AG04450 (cell line): ENCODE measurements at regions not wholly inside any gene's neighbourhood (a gene's known extent, or its start where the extent isn't known, plus 50 kb on each side); places are given as distances from the start of the nearest gene placed in this dataset.

Source experiments
- CTCF ChIA-PET: fragments of 300-600, 350-600 bp; formaldehyde crosslinking; extraction: SDS; loops from one replicate; lab custom pipeline; 2022; ENCODE audit warnings: antibody characterized with exemption, inconsistent platforms; lab: Charles Lee
- POLR2A ChIA-PET: fragments of 350-600 bp; formaldehyde crosslinking; extraction: SDS; loops from one replicate; lab custom pipeline; 2021; ENCODE audit warnings: antibody characterized with exemption, inconsistent platforms; lab: Yijun Ruan, JAX
- DNase-seq: peaks from one replicate; pipeline ENCODE4 v3.0.0-alpha.2; 2011; ENCODE audit warnings: low read depth, low spot score
- H3K27ac ChIP-seq: one replicate; pipeline ENCODE4 v1.5.1; 2012; ENCODE audit warnings: low read depth, low read length, control low read depth
- H3K27me3 ChIP-seq: one replicate; pipeline ENCODE4 v1.6.0; 2012; ENCODE audit warnings: low read length; ENCODE audit not compliant: control insufficient read depth, insufficient read depth
- H3K4me3 ChIP-seq: 2 replicates; pipeline ENCODE4 v1.5.1; 2011; ENCODE audit warnings: mild to moderate bottlenecking, low read depth, low read length, control low read depth
- H3K9me3 ChIP-seq: 2 replicates; pipeline ENCODE4 v1.5.1; 2012; ENCODE audit warnings: low read length; ENCODE audit not compliant: control insufficient read depth, insufficient read depth
- TF ChIP-seq, protein P1 (sequence below): IDR thresholded peaks from 2 replicates; pipeline ENCODE4 v1.5.1; 2011; ENCODE audit warnings: low read depth, low read length, control low read depth, inconsistent platforms

DNA sequence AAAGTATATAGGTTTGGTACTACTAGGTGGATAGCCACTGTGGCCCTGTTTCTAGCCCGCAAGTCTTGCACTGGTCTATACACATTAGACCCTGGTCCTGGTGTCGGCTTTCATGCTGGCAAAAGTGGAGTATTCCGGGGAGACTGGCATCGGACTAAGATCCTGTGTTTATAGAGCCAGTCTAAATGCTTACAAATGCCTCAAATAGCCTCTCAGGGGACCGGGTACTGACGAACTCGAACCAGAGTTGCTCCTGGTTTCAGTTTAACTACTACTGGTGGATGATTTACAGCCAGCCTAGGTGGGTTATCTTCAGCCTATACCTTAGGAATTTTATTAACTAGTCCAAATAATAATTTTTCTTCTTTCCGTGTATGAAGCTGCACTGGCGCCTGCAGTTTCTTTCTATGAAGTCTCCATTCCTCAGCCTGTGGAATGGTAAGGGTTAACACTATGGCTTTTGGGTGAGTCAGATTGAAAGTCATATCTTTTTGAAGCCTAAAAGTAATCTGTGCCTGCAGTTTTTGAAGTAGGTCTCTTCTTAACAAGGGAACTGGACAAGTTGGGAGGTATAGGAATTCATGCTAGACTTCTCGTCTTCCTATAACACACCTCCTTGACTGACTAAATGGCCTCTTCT is 51.3 kb downstream of the OR10H4 start:
- no peaks in the 10 kb centered on the region for H3K27me3 ChIP-seq
- DNase-seq: no peak
- no peak overlapping the region for H3K27ac ChIP-seq
- ChIA-PET POLR2A (no interaction called here), CTCF (interaction anchor here (1.9 kb wide), 1 partner anchor 41 kb away, joined by 9 read pairs; no protein-coding TSS in a partner anchor)
- H3K9me3 ChIP-seq: no peaks in the 10 kb centered on the region
- TF ChIP-seq, protein P1, sequence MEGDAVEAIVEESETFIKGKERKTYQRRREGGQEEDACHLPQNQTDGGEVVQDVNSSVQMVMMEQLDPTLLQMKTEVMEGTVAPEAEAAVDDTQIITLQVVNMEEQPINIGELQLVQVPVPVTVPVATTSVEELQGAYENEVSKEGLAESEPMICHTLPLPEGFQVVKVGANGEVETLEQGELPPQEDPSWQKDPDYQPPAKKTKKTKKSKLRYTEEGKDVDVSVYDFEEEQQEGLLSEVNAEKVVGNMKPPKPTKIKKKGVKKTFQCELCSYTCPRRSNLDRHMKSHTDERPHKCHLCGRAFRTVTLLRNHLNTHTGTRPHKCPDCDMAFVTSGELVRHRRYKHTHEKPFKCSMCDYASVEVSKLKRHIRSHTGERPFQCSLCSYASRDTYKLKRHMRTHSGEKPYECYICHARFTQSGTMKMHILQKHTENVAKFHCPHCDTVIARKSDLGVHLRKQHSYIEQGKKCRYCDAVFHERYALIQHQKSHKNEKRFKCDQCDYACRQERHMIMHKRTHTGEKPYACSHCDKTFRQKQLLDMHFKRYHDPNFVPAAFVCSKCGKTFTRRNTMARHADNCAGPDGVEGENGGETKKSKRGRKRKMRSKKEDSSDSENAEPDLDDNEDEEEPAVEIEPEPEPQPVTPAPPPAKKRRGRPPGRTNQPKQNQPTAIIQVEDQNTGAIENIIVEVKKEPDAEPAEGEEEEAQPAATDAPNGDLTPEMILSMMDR: no peak
- H3K4me3 ChIP-seq: no peak overlapping the region

DNA sequence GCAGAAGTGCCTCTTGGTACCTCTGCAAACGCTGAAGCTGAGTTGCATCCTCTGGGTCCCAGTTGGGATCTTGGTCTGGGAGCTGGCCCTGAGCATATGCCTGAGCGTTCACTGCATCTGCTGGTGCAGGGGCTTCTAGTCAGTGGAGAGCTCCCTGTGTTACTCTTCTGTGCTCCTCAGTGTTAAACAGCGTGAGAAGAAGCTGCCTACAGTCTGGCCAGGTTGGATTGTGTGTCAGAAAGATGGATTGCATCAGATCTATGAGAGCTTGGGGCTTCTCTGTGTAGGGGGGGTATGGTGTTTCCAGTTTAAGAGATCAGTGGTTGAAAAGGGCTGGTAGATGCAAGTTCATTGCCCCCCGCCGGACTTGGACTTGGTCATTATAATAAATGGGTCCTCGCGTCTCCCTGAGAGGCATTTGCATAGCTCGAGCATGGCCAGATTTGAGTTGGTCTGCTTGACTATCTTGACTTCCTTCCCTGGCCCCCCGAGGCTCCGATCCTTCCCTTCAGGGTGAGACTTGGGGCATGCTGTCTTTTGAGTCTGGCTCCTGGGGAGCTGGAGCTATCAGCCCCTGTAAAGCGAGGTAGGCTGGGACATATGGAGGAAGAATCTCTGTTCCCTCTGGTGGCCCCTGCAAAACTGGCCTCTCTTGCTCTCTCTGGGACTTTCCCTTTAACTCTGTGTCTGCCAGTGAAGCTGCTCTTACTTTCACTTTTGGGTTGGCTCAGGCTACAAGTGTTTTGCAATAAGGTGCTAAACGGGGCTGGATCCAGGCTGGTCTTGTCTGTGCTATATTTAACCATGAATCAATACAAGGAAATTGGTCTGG is 52.9 kb downstream of the OR10H4 start:
- no peaks in the 10 kb centered on the region for H3K27me3 ChIP-seq
- TF ChIP-seq, protein P1: no peak
- peak overlapping the region; percentile 75 for H3K27ac ChIP-seq
- ChIA-PET POLR2A (interaction anchor here (1.5 kb wide), 1 partner anchor 65 kb away, joined by 6 read pairs; no protein-coding TSS in a partner anchor), CTCF (interaction anchor here (1.0 to 1.9 kb wide), 2 partner anchors 16 to 39 kb away, joined by 3 to 9 read pairs; no protein-coding TSS in a partner anchor)
- peak; percentile 49 for DNase-seq
- no peaks in the 10 kb centered on the region for H3K9me3 ChIP-seq
- peak overlapping the region; percentile 56 for H3K4me3 ChIP-seq

DNA sequence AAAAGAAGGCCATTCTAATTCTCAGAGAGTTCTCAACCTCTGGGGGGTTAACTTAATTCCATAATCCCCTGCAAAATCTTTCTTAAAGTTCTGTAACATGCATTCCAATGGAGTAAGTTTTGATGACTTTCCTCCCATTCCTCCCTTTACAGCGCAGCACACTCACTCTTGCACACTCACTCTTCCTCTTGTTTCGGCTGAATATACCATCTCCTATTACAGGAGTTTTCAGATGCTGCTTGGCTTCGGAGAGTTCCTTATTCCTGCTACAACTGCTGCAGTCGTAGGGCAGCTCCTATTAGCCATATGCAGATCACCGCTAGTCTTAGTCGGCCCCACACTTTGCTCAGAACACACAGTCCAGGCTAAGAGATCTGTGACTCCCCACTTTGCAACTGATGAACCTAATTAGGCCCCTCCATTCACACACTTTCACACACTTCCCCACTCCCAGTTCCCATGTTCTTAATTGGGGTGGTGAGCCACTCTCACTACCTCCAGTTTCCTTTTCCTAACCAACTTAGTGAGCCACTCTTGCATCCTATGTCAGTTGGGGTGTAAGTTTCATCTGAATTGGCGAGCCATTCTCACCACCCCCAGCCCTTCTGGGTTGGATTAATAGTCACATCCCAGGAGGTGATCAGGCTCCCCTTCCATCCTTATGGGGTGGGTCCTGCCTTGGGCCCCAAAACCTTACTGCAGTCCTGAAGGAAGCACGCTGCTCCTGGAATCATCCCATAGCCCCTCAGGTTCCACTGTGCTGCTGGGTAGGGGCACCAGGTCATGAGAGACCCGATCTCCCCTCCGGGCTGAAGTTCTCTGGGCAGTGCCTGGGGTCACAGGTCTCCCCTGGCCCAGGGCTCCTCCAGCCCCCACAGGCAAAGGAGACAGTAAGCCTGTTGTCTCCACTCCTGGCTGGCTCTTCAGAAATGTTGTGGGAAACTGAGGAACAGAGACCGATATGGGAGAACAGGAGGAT is 53.9 kb downstream of the OR10H4 start:
- ChIA-PET POLR2A (interaction anchor here (1.5 kb wide), 1 partner anchor 64 kb away, joined by 6 read pairs; no protein-coding TSS in a partner anchor), CTCF (interaction anchor here (0.7 kb wide), 1 partner anchor 245 kb away, joined by 3 read pairs; no protein-coding TSS in a partner anchor)
- no peak overlapping the region for H3K27ac ChIP-seq
- H3K27me3 ChIP-seq: no peaks in the 10 kb centered on the region
- H3K4me3 ChIP-seq: peak overlapping the region; percentile 56
- no peaks in the 10 kb centered on the region for H3K9me3 ChIP-seq
- no peak for DNase-seq
- TF ChIP-seq, protein P1: no peak

DNA sequence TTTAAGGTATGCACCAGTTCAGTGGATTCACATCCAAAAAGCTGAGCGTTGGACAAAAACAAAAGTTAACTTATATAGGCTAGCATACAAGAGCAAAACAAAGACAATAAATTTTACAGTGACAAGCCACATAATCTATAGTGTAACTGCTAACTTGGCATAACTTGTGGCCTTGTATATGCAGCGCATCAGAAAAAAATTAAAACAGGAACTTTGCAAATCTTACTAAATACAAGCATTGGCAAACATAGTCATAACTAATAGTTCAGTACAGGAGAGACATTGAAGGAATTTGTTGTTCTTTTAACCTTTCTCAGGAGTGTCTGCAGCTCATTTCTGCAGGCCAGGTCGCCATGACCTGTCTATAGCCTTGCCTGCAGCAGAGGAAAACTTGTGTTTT is 54.6 kb downstream of the OR10H4 start:
- CTCF ChIA-PET: interaction anchor here (0.7 kb wide), 1 partner anchor 245 kb away, joined by 3 read pairs; no protein-coding TSS in a partner anchor
- H3K27me3 ChIP-seq: no peaks in the 10 kb centered on the region
- POLR2A ChIA-PET: no interaction called here
- TF ChIP-seq, protein P1: no peak
- no peak overlapping the region for H3K27ac ChIP-seq
- H3K9me3 ChIP-seq: no peaks in the 10 kb centered on the region
- H3K4me3 ChIP-seq: no peak overlapping the region
- DNase-seq: no peak
